Motor neuron (in vitro differentiated cells): ENCODE measurements at regions not wholly inside any gene's neighbourhood (a gene's known extent, or its start where the extent isn't known, plus 50 kb on each side); places are given as distances from the start of the nearest gene placed in this dataset.
A peak's percentile ranks its signal among the peaks of the same experiment; 100 is the strongest.
"Not testable (repeated sequence)": the region's sequence is repeated elsewhere in the genome, so short reads cannot be mapped to it uniquely, and the experiment has no call there.

Experiments
- ATAC-seq, 8 experiments: fragments of 200-7000 bp; cut with Tn5 transposase; replicated peaks in 6 of 8; 2 replicates each; pipeline ENCODE4 v1.8.0; 2021; ENCODE audit warnings: mild to moderate bottlenecking in 8 of 8, moderate library complexity in 8 of 8
- H3K27ac ChIP-seq, 2 donors: fragments of 250-450 bp; sonication (Bioruptor Pico); 2 replicates each; pipeline ENCODE4 v1.9.0; 2021; ENCODE audit warnings: antibody characterized with exemption in 2 of 2, mild to moderate bottlenecking in 2 of 2, moderate library complexity in 1 of 2
- H3K4me1 ChIP-seq, 2 donors: fragments of 250-450 bp; sonication (Bioruptor Pico); replicated peaks in 1 of 2; 2 replicates each; pipeline ENCODE4 v1.6.1; 2021; ENCODE audit warnings: antibody characterized with exemption in 2 of 2, mild to moderate bottlenecking in 2 of 2, moderate library complexity in 1 of 2
- H3K4me3 ChIP-seq, 5 donors: fragments of 250-450 bp; sonication (Bioruptor Pico); 2 replicates each; pipeline ENCODE4 v1.9.0; 2021; ENCODE audit warnings: antibody characterized with exemption in 5 of 5, mild to moderate bottlenecking in 5 of 5, moderate library complexity in 4 of 5
- WGBS, 10 experiments: fragments of 450-650 bp; shearing (Covaris generic); methylation state at CpG; one replicate each; pipeline ENCODE4 v1.0.0; 2022; 5-methylcytosine and 5-hydroxymethylcytosine counted together
- in situ Hi-C, 9 experiments: fragments of 400-800 bp; cut with MboI; loops; one replicate each; pipeline ENCODE4 v1.15.0; 2021; ENCODE audit warnings: low sequenced_read_pairs in 9 of 9, low pct_unique_long_range_greater_than_20kb in 2 of 9; ENCODE audit not compliant: unreplicated experiment in 9 of 9

DNA sequence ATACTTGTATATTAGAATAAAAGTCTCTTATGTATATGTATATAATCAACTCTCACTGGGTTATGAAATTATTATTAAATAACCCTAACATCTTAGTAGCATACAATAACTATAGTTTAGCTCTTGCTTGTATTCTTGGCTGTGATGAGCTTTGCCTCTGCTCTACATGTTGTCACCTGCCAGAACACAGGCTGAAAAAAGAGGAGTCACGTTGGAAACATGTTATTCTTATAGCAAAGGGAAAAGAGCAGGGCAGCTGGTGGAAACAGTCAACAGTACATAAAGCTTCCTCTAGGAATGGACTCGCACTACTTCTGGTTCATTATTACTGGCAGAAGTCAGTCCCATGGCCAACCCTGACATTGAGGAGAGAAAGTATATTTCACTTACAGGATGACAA, 362.0 kb upstream of the KYNU start:
- no peaks in the 10 kb centered on the region for H3K4me1 ChIP-seq
- in situ Hi-C loops = no loop called here
- no peak overlapping the region for H3K27ac ChIP-seq
- H3K4me3 ChIP-seq = no peak overlapping the region
- WGBS, 10 experiments = 0 to 100% (median 55%) methylated on average over 1 to 2 of the region's 2 CpGs
- no peak for ATAC-seq

GRCh38 chr2:142509401-142509800, 368.1 kb upstream of the KYNU start:
- Histone ChIP-seq H3K27ac (no peak overlapping the region), H3K4me3 (no peak overlapping the region), H3K4me1 (no peaks in the 10 kb centered on the region)
- no peak for ATAC-seq
- in situ Hi-C loops = no loop called here
- WGBS, 10 experiments = 7 to 100% (median 86%) methylated on average over 1 to 3 of the region's 3 CpGs

DNA sequence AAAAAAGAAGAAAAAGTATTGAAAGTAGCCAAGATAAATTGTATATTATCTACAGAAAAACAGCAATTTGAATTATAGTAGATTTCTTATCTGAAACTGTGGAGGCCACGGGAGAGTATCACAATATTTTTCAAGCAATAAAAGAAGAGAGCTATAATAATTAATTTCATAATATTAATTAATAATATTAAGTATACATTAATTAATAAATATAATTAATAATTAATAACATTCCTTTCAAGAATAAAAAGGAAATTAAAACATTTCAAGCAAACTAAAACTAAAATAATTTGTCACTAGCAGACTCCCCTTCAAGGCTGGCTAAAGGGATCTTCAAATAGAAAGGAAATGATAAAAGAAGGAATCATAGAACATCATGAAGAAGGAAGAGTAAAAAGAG, 372.7 kb upstream of the KYNU start:
- no peak overlapping the region for H3K4me3 ChIP-seq
- no peak for ATAC-seq
- H3K4me1 ChIP-seq = no peaks in the 10 kb centered on the region
- WGBS, 10 experiments = 0 to 93% (median 64%) methylated on average over 1 of the region's 1 CpG
- no peak overlapping the region for H3K27ac ChIP-seq
- in situ Hi-C loops = no loop called here

GRCh38 chr2:142502402-142502801, 371.6 kb upstream of the LRP1B start:
- in situ Hi-C loops = no loop called here
- WGBS, 10 experiments = 0 to 100% (median 54%) methylated on average over 1 of the region's 1 CpG; no CpG with 5 or more reads in 6 of the 10 experiments

DNA sequence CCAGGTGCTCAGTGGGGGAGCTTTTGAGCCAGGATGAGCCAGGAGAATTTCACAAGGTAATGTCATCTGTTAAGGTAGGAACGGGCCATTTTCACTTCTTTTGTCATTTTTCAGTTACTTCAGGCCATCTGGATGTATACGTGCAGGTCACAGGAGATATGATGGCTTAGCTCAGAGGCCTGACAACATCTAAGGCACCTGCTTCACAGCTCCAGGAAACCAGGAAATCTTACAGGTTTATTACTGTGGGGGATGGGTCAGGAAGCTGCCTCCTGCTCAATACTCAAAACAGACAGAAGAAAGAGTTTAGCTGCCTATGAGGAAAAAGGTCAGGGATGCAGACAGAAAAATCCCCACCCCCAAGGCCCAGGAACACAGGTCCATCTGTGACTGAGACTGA, 364.3 kb upstream of the LRP1B start:
- Histone ChIP-seq H3K27ac (no peak overlapping the region), H3K4me1 (no peaks in the 10 kb centered on the region), H3K4me3 (no peak overlapping the region)
- ATAC-seq = no peak
- in situ Hi-C loops = no loop called here
- WGBS, 10 experiments = 10 to 100% methylated on average over 2 of the region's 2 CpGs; no CpG with 5 or more reads in 8 of the 10 experiments

More at GRCh38 chr2:142502402-142502801, 371.6 kb upstream of the LRP1B start:
- no peak overlapping the region for H3K4me3 ChIP-seq
- H3K27ac ChIP-seq = no peak overlapping the region
- no peaks in the 10 kb centered on the region for H3K4me1 ChIP-seq
- ATAC-seq = no peak

GRCh38 chr2:142489631-142490030, 358.8 kb upstream of the LRP1B start:
- ATAC-seq, H3K27ac ChIP-seq, H3K4me3 ChIP-seq, H3K4me1 ChIP-seq, in situ Hi-C loops: not testable (repeated sequence)
- 0 to 78% (median 20%) methylated on average over 1 to 3 of the region's 3 CpGs; no CpG with 5 or more reads in 5 of the 10 experiments for WGBS, 10 experiments

- Histone ChIP-seq H3K27ac (no peak overlapping the region), H3K4me3 (no peak overlapping the region), H3K4me1 (no peaks in the 10 kb centered on the region)
- WGBS, 10 experiments = 0 to 100% (median 78%) methylated on average over 1 to 2 of the region's 2 CpGs
- in situ Hi-C loops = no loop called here
- no peak for ATAC-seq
These were observed 353.3 kb upstream of the LRP1B start for GRCh38 chr2:142484111-142484510.

- in situ Hi-C loops = no loop called here
- ATAC-seq = no peak
- no peak overlapping the region for H3K27ac ChIP-seq
- WGBS, 10 experiments = 0 to 100% (median 73%) methylated on average over 1 of the region's 1 CpG; no CpG with 5 or more reads in 1 of the 10 experiments
- H3K4me3 ChIP-seq = no peak overlapping the region
- no peaks in the 10 kb centered on the region for H3K4me1 ChIP-seq
These were observed 352.8 kb upstream of the LRP1B start for GRCh38 chr2:142483653-142484052.

GRCh38 chr2:142478206-142478605, 347.4 kb upstream of the LRP1B start:
- Histone ChIP-seq H3K4me3 (no peak overlapping the region), H3K27ac (no peak overlapping the region), H3K4me1 (no peaks in the 10 kb centered on the region)
- in situ Hi-C loops = no loop called here
- ATAC-seq = no peak
- WGBS, 10 experiments = 0 to 100% (median 87%) methylated on average over 1 to 2 of the region's 2 CpGs

DNA sequence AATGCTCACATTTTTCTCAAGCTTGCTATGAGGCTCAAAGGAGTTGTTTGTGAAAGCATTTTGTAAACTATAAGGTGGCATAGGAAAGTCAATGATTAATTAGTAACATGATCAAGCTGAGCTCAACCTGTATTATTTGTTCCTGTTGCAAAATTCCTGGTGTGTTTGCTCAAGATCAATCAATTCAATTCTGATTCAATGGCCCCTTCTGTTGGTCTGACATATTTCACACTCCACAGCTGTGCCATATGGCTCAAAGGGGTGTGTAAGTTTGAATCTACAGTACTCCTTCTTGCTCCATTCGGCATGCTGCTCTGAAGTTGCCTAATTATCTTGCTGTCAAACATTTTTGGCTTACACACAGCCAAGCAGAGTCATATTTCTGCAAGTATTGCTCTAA, 341.6 kb upstream of the LRP1B start:
- no peak overlapping the region for H3K27ac ChIP-seq
- H3K4me3 ChIP-seq = no peak overlapping the region
- 0 to 70% (median 24%) methylated on average over 1 of the region's 1 CpG; no CpG with 5 or more reads in 2 of the 10 experiments for WGBS, 10 experiments
- in situ Hi-C loops = no loop called here
- H3K4me1 ChIP-seq = no peaks in the 10 kb centered on the region
- peak in 1 of 8 experiments; percentile 36 for ATAC-seq

DNA sequence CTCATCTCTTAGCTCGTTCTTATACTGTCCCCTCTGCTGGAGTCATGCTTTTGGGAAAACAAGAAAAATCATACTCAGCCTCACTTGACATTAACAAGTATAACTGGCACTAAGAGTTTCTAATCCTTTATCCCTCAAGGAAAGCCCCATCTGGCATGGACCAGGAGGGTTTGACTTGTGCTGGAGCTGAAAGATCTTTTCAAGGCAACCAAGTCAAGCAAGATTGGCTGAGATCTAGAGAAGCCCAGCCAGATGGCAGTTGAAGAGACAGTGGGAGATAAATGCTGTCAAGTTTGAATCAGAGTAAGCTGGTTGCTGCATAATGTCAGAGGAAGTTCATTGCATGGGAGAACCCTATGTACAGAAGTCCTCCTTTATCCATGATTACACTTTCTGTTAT, 336.5 kb upstream of the LRP1B start:
- no peak for ATAC-seq
- in situ Hi-C loops = no loop called here
- Histone ChIP-seq H3K27ac (no peak overlapping the region), H3K4me3 (no peak overlapping the region), H3K4me1 (peaks cover 0 to 1% of the 10 kb centered on the region in 2 donors)
- 0 to 88% (median 51%) methylated on average over 1 of the region's 1 CpG; no CpG with 5 or more reads in 4 of the 10 experiments for WGBS, 10 experiments

DNA sequence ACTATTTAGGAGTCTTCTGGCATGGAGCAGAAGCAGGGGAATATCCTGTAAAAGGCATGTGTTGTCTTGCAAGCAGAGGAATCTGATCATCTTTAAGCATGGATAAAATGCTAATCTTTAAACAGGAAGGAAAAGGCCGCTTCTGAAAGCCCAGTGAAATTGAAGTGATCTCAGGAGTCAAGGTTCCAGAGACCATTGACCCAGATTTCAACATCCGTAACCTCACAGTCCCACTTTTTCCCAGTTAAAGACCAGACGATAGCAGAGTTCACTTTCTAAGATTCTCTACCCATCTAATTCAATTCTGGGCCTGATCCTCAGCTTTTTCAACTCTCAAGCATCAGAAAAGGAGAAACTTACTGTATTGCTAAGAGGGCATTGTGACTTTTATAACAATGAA, 332.2 kb upstream of the LRP1B start:
- WGBS, 10 experiments = 13 to 100% (median 83%) methylated on average over 1 to 3 of the region's 3 CpGs; no CpG with 5 or more reads in 1 of the 10 experiments
- in situ Hi-C loops = no loop called here
- no peak for ATAC-seq
- no peak overlapping the region for H3K27ac ChIP-seq
- no peak overlapping the region for H3K4me3 ChIP-seq
- H3K4me1 ChIP-seq = peaks cover 0 to 6% of the 10 kb centered on the region in 2 donors

- peaks cover 0 to 6% of the 10 kb centered on the region in 2 donors for H3K4me1 ChIP-seq
- ATAC-seq = peak in 3 of 8 experiments; percentile 43 to 74 (median 49)
- in situ Hi-C loops = no loop called here
- no peak overlapping the region for H3K4me3 ChIP-seq
- H3K27ac ChIP-seq = no peak overlapping the region
- WGBS, 10 experiments = 0 to 100% (median 58%) methylated on average over 1 of the region's 1 CpG; no CpG with 5 or more reads in 4 of the 10 experiments
These were observed 331.5 kb upstream of the LRP1B start for GRCh38 chr2:142462306-142462705.

GRCh38 chr2:142445551-142446072, 314.8 kb upstream of the LRP1B start:
- ATAC-seq = peak in 5 of 8 experiments; percentile 12 to 78 (median 69)
- Histone ChIP-seq H3K4me1 (peaks cover 0 to 8% of the 10 kb centered on the region in 2 donors), H3K27ac (no peak overlapping the region), H3K4me3 (no peak overlapping the region)
- in situ Hi-C loops = no loop called here
- 14 to 100% (median 68%) methylated on average over 1 to 5 of the region's 5 CpGs; no CpG with 5 or more reads in 1 of the 10 experiments for WGBS, 10 experiments
